Lung (tissue), 11 donors: ENCODE measurements at regions not wholly inside any gene's neighbourhood (a gene's known extent, or its start where the extent isn't known, plus 50 kb on each side); places are given as distances from the start of the nearest gene placed in this dataset.

Experiments used
- ATAC-seq: fragments of 200-7000 bp; cut with Tn5 transposase; one replicate; pipeline ENCODE4 v1.9.1; 2020; ENCODE audit warnings: moderate number of reproducible peaks; ENCODE audit not compliant: insufficient read depth, low FRiP score
- DNase-seq, 3 donors: peaks; one replicate each; pipeline ENCODE4 v3.0.0-alpha.2; 2013 to 2017
- H3K27ac ChIP-seq, 2 donors: one replicate each; pipeline ENCODE4 v1.5.1; 2013; ENCODE audit warnings: mild to moderate bottlenecking in 2 of 2, moderate library complexity in 2 of 2, control low read depth in 1 of 2, inconsistent platforms in 1 of 2, low read depth in 1 of 2, low read length in 1 of 2
- H3K27me3 ChIP-seq, 3 donors: one replicate each; pipeline ENCODE4 v1.5.1; 2013; ENCODE audit warnings: low read length in 2 of 3; ENCODE audit not compliant: control insufficient read depth in 3 of 3, insufficient read depth in 3 of 3
- H3K36me3 ChIP-seq, 4 donors: one replicate each; pipeline ENCODE4 v1.5.1; 2013; ENCODE audit warnings: low read length in 4 of 4, mild to moderate bottlenecking in 1 of 4, moderate library complexity in 1 of 4; ENCODE audit not compliant: control insufficient read depth in 4 of 4, insufficient read depth in 4 of 4
- H3K4me1 ChIP-seq, 5 donors: one replicate each; pipeline ENCODE4 v1.5.1; 2013; ENCODE audit warnings: low read length in 5 of 5, mild to moderate bottlenecking in 2 of 5, moderate library complexity in 1 of 5; ENCODE audit not compliant: control insufficient read depth in 5 of 5, insufficient read depth in 5 of 5
- H3K4me3 ChIP-seq: one replicate; pipeline ENCODE4 v1.5.1; 2013; ENCODE audit warnings: mild to moderate bottlenecking, control low read depth, moderate library complexity
- H3K9ac ChIP-seq, 2 donors: one replicate each; pipeline ENCODE4 v1.5.1; 2013; ENCODE audit warnings: low read length in 2 of 2, control low read depth in 1 of 2; ENCODE audit not compliant: insufficient read depth in 1 of 2
- H3K9me3 ChIP-seq, 4 donors: one replicate each; pipeline ENCODE4 v1.5.1; 2013; ENCODE audit warnings: low read length in 3 of 4, mild to moderate bottlenecking in 1 of 4, moderate library complexity in 1 of 4; ENCODE audit not compliant: control insufficient read depth in 4 of 4, insufficient read depth in 3 of 4
- WGBS, 2 donors: extraction: QIAGEN DNeasy Blood & Tissue Kit; methylation state at CpG; one replicate each; pipeline ENCODE4 v1.1.7; 2013; 5-methylcytosine and 5-hydroxymethylcytosine counted together
- TF ChIP-seq, protein P1 (sequence below): IDR thresholded peaks from 2 replicates; pipeline ENCODE4 v1.5.1; 2012; ENCODE audit warnings: mild to moderate bottlenecking; ENCODE audit errors: control extremely low read depth, extremely low read depth
- donor health status: control.
- donor health status: control.
- donor health status: Bipolar disorder and iron deficiency.
- donor health status: healthy.
- donor health status: DM: yes; HTN: yes; CAD: no.

DNA sequence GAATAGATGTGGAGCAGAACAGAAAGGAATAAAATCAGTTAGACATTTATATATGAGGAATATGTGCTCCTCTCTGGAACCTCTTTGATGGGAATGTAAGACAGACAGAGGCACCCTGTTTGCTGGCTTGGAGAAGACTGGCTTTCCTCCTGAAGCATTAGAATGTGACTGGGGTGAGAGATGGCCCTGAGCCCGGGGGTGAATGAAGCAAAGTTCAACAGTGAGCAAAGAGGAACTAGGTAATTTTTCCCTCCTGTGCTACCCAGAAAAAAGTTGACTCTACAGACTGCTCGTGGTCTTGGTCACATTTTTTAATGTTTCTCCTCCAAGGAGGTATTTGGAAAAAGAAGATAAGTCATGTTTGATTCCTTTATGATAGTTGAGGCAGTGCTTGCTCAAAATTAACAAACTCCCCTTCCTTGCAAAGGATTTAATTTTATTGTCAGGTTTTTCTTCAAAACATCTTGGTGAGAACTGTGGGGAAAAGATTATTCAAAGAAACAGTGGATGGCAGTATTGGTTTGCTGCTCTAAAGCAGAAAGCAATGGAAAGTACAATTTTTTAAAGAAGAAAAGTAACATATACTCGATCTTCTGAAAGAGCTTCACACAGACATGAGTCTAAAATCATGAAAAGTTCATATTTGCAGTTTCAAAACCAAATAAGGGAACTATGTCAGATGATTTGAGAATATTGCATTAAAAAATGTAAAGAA lies 370.4 kb upstream of the CDIN1 start:
- H3K4me1 ChIP-seq, result no peaks in the 10 kb centered on the region
- TF ChIP-seq, protein P1, sequence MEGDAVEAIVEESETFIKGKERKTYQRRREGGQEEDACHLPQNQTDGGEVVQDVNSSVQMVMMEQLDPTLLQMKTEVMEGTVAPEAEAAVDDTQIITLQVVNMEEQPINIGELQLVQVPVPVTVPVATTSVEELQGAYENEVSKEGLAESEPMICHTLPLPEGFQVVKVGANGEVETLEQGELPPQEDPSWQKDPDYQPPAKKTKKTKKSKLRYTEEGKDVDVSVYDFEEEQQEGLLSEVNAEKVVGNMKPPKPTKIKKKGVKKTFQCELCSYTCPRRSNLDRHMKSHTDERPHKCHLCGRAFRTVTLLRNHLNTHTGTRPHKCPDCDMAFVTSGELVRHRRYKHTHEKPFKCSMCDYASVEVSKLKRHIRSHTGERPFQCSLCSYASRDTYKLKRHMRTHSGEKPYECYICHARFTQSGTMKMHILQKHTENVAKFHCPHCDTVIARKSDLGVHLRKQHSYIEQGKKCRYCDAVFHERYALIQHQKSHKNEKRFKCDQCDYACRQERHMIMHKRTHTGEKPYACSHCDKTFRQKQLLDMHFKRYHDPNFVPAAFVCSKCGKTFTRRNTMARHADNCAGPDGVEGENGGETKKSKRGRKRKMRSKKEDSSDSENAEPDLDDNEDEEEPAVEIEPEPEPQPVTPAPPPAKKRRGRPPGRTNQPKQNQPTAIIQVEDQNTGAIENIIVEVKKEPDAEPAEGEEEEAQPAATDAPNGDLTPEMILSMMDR, result no peak
- H3K9me3 ChIP-seq, result peaks cover 0 to 2% (median 0%) of the 10 kb centered on the region in 4 donors
- WGBS, 2 donors, result 42 to 49% methylated on average over 3 of the region's 3 CpGs
- no peak overlapping the region for H3K4me3 ChIP-seq
- H3K36me3 ChIP-seq, result no peaks in the 10 kb centered on the region
- peak in 2 of 3 donors; percentile 5 to 19 for DNase-seq
- H3K9ac ChIP-seq, result no peak overlapping the region
- ATAC-seq, result no peak
- H3K27ac ChIP-seq, result no peak overlapping the region
- no peaks in the 10 kb centered on the region for H3K27me3 ChIP-seq

DNA sequence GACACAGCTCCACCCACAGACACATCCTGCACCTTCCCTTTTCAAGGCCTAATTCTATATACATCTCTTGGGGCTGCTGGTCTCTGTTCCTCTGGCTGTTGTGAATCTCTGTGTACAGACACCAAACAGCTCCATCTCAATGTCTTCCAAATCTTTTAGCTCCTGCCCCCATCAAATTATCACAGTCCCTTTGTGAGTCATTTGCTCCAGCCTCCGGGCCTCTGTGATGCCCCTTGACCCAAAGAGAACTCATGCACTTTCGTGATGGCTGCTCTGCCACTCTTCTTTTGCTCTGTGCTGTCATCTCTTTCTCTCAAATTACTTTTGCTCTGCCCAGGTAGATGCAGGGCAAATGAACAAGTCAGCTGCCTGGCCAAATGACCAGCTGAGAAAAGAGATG lies 369.0 kb upstream of the CDIN1 start:
- WGBS, 2 donors, result 74 to 79% methylated on average over 2 of the region's 2 CpGs
- no peak overlapping the region for H3K4me3 ChIP-seq
- H3K9ac ChIP-seq, result no peak overlapping the region
- TF ChIP-seq, protein P1, result no peak
- no peaks in the 10 kb centered on the region for H3K36me3 ChIP-seq
- H3K27ac ChIP-seq, result no peak overlapping the region
- ATAC-seq (no peak), DNase-seq (no peak)
- H3K27me3 ChIP-seq, result no peaks in the 10 kb centered on the region
- H3K9me3 ChIP-seq, result peaks cover 0 to 2% (median 0%) of the 10 kb centered on the region in 4 donors
- H3K4me1 ChIP-seq, result no peaks in the 10 kb centered on the region

DNA sequence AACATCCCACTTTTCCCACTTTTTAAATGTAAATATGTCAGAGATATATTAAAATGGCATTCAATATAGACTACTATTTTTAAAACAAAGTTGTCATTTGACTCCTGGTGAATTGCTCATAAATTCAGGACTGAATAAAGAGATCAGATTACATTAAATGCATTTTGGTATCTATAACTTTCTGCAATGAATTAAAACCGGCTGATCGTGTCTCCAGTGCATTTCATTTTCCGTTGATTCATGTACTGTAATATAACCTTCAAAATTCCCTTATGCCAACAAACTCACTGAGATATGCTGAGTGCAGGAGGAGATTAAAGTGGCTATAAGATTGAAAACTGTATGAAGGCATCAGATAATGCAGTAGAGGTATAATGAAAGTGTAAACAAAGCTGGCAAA lies 361.1 kb upstream of the CDIN1 start:
- H3K9ac ChIP-seq, result no peak overlapping the region
- WGBS, 2 donors, result 92 to 97% methylated on average over 3 of the region's 3 CpGs
- no peak overlapping the region for H3K4me3 ChIP-seq
- ATAC-seq (no peak), DNase-seq (no peak)
- no peaks in the 10 kb centered on the region for H3K36me3 ChIP-seq
- no peak overlapping the region for H3K27ac ChIP-seq
- TF ChIP-seq, protein P1, result no peak
- no peaks in the 10 kb centered on the region for H3K27me3 ChIP-seq
- H3K4me1 ChIP-seq, result no peaks in the 10 kb centered on the region
- peaks cover 0 to 3% (median 0%) of the 10 kb centered on the region in 4 donors for H3K9me3 ChIP-seq

DNA sequence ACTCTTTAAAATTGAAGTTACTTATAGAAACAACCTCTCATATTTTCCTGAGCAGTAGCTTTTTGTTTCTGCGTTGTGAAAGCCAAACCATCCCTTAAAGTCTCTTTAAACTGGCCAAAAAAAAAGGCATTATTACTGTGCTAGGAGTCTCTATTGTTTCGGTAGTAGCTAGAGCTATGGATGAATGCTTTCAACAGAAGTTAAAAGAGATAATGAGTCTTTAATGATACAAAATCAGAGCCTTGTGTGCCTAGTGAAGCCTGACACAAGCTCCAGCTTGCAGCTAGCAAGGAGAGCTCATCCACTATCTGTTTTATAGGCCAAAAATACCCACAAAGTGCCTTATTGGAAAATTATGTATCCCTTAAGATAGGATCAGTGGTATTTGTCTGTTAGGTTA lies 360.4 kb upstream of the CDIN1 start:
- no peak overlapping the region for H3K27ac ChIP-seq
- H3K9ac ChIP-seq, result no peak overlapping the region

More for the DNA sequence above, 360.4 kb upstream of the CDIN1 start:
- no peak for DNase-seq
- H3K36me3 ChIP-seq, result no peaks in the 10 kb centered on the region
- 88 to 92% methylated on average over 2 of the region's 2 CpGs for WGBS, 2 donors
- H3K27me3 ChIP-seq, result no peaks in the 10 kb centered on the region
- TF ChIP-seq, protein P1, result no peak
- H3K4me1 ChIP-seq, result no peaks in the 10 kb centered on the region
- ATAC-seq, result no peak
- H3K9me3 ChIP-seq, result peaks cover 0 to 3% (median 0%) of the 10 kb centered on the region in 4 donors
- H3K4me3 ChIP-seq, result no peak overlapping the region
